IMR-90 (cell line): ENCODE measurements at regions not wholly inside any gene's neighbourhood (a gene's known extent, or its start where the extent isn't known, plus 50 kb on each side); places are given as distances from the start of the nearest gene placed in this dataset.

Experiments used
- ATAC-seq: fragments of 200-7000 bp; cut with Tn5 transposase; 2 replicates; pipeline ENCODE4 v1.9.1; 2020; ENCODE audit warnings: low read depth, mild to moderate bottlenecking, moderate library complexity
- BruUV-seq: library from RNA; stranded (reverse); fragments of 400-500 nt; replicated peaks from 2 replicates; lab custom pipeline; 2021; lab: Mats Ljungman, UMichigan
- CTCF ChIA-PET: fragments of 300-600 bp; formaldehyde crosslinking; extraction: SDS; loops from one replicate; lab custom pipeline; 2021; ENCODE audit warnings: antibody characterized with exemption; lab: Yijun Ruan, JAX
- POLR2A ChIA-PET: fragments of 300-600 bp; sonication (Branson Sonifier 250); formaldehyde crosslinking; loops from one replicate; lab custom pipeline; 2022; ENCODE audit warnings: antibody characterized with exemption; ENCODE audit not compliant: unreplicated experiment; lab: Charles Lee
- DNase-seq: peaks from one replicate; pipeline ENCODE4 v3.0.0; 2013
- H2AFZ ChIP-seq: replicated peaks from 2 replicates; pipeline ENCODE3; 2013; ENCODE audit warnings: low read length, mild to moderate bottlenecking; ENCODE audit not compliant: poor library complexity
- H2AK5ac ChIP-seq: 2 replicates; pipeline ENCODE4 v1.6.1; 2013; ENCODE audit warnings: low read depth, low read length, inconsistent platforms
- H2AK9ac ChIP-seq: replicated peaks from 2 replicates; pipeline ENCODE3; 2013; ENCODE audit warnings: mild to moderate bottlenecking, low read depth, low read length, moderate library complexity; ENCODE audit not compliant: poor library complexity
- H2BK120ac ChIP-seq: 2 replicates; pipeline ENCODE4 v1.6.1; 2013; ENCODE audit warnings: low read depth, low read length, inconsistent platforms
- H2BK15ac ChIP-seq: 3 replicates; pipeline ENCODE4 v1.6.1; 2013; ENCODE audit warnings: low read depth, low read length, inconsistent platforms
- H2BK20ac ChIP-seq: 2 replicates; pipeline ENCODE4 v1.6.1; 2013; ENCODE audit warnings: low read depth, mild to moderate bottlenecking, inconsistent platforms, low read length, moderate library complexity
- H2BK5ac ChIP-seq: 2 replicates; pipeline ENCODE4 v1.6.1; 2013; ENCODE audit warnings: mild to moderate bottlenecking, low read depth, low read length, inconsistent platforms; ENCODE audit not compliant: poor library complexity, severe bottlenecking
- H3K14ac ChIP-seq: replicated peaks from 2 replicates; pipeline ENCODE4 v1.6.1; 2013; ENCODE audit warnings: low read depth, low read length, inconsistent platforms
- H3K18ac ChIP-seq: 2 replicates; pipeline ENCODE4 v1.6.1; 2013; ENCODE audit warnings: low read depth, low read length, control low read depth
- H3K23ac ChIP-seq: 2 replicates; pipeline ENCODE4 v1.6.1; 2013; ENCODE audit warnings: low read depth, low read length, inconsistent platforms
- H3K27ac ChIP-seq: 2 replicates; pipeline ENCODE4 v1.5.1; 2013; ENCODE audit warnings: mild to moderate bottlenecking, control low read depth, low read length; ENCODE audit not compliant: insufficient read depth
- H3K27me3 ChIP-seq: 2 replicates; pipeline ENCODE4 v1.6.1; 2013; ENCODE audit warnings: low read length; ENCODE audit not compliant: control insufficient read depth, insufficient read depth
- H3K36me3 ChIP-seq: 2 replicates; pipeline ENCODE4 v1.6.1; 2013; ENCODE audit warnings: low read length, mixed read lengths; ENCODE audit not compliant: control insufficient read depth, insufficient read depth
- H3K4ac ChIP-seq: 2 replicates; pipeline ENCODE4 v1.6.1; 2013; ENCODE audit warnings: low read depth, low read length, inconsistent platforms
- H3K4me1 ChIP-seq: 2 replicates; pipeline ENCODE4 v1.6.1; 2013; ENCODE audit warnings: low read length, mixed read lengths; ENCODE audit not compliant: control insufficient read depth, insufficient read depth
- H3K4me2 ChIP-seq: 2 replicates; pipeline ENCODE4 v1.6.1; 2013; ENCODE audit warnings: low read depth, mild to moderate bottlenecking, control low read depth, low read length, moderate library complexity
- H3K4me3 ChIP-seq: 2 replicates; pipeline ENCODE4 v1.5.1; 2013; ENCODE audit warnings: low read depth, mild to moderate bottlenecking, control low read depth, low read length, moderate library complexity; ENCODE audit not compliant: insufficient read depth
- H3K56ac ChIP-seq: 2 replicates; pipeline ENCODE4 v1.6.1; 2013; ENCODE audit warnings: low read length, inconsistent platforms; ENCODE audit not compliant: insufficient read depth; ENCODE audit errors: extremely low read depth
- H3K79me1 ChIP-seq, 2 experiments: 2 replicates each; pipeline ENCODE4 v1.6.1; 2013; ENCODE audit warnings: low read length in 2 of 2, inconsistent platforms in 1 of 2, low read depth in 1 of 2
- H3K9ac ChIP-seq: 2 replicates; pipeline ENCODE4 v1.6.1; 2013; ENCODE audit warnings: low read depth, low read length, control low read depth
- H3K9me1 ChIP-seq: 2 replicates; pipeline ENCODE4 v1.6.1; 2013; ENCODE audit warnings: low read length, inconsistent platforms; ENCODE audit not compliant: insufficient read depth
- H3K9me3 ChIP-seq: 2 replicates; pipeline ENCODE4 v1.6.1; 2013; ENCODE audit warnings: low read length; ENCODE audit not compliant: control insufficient read depth, insufficient read depth
- H4K20me1 ChIP-seq: 2 replicates; pipeline ENCODE4 v1.6.1; 2013; ENCODE audit warnings: low read length, inconsistent platforms; ENCODE audit not compliant: insufficient read depth
- H4K5ac ChIP-seq: 2 replicates; pipeline ENCODE4 v1.6.1; 2013; ENCODE audit warnings: mild to moderate bottlenecking, low read depth, low read length, control low read depth
- H4K8ac ChIP-seq, 2 experiments: 2 replicates each; pipeline ENCODE4 v1.6.1; 2013; ENCODE audit warnings: low read depth in 2 of 2, low read length in 2 of 2, control low read depth in 1 of 2, inconsistent platforms in 1 of 2
- H4K91ac ChIP-seq: 2 replicates; pipeline ENCODE4 v1.6.1; 2013; ENCODE audit warnings: low read depth, low read length, inconsistent platforms; ENCODE audit not compliant: insufficient read depth
- CEBPB ChIP-seq: IDR thresholded peaks from 2 replicates; pipeline ENCODE4 v1.6.1; 2012; ENCODE audit warnings: low read depth, low read length, improper control_type of control experiment
- CTCF ChIP-seq: conservative IDR thresholded peaks from 2 replicates; pipeline ENCODE4 v1.5.1; 2012; ENCODE audit warnings: mild to moderate bottlenecking, low read depth, low read length, improper control_type of control experiment
- ELK1 ChIP-seq: fragments of 150-350 bp; IDR thresholded peaks from 2 replicates; pipeline ENCODE4 v1.6.1; 2016; ENCODE audit warnings: low read depth, mild to moderate bottlenecking, low read length, moderate library complexity, borderline replicate concordance
- MAFK ChIP-seq: IDR thresholded peaks from 2 replicates; pipeline ENCODE4 v1.6.1; 2012; ENCODE audit warnings: low read depth, low read length, improper control_type of control experiment
- MAZ ChIP-seq: IDR thresholded peaks from 2 replicates; pipeline ENCODE4 v1.6.1; 2012; ENCODE audit warnings: low read depth, mild to moderate bottlenecking, low read length, improper control_type of control experiment, moderate library complexity, borderline replicate concordance
- MXI1 ChIP-seq: IDR thresholded peaks from 2 replicates; pipeline ENCODE4 v1.6.1; 2012; ENCODE audit warnings: low read depth, mild to moderate bottlenecking, low read length, moderate library complexity, borderline replicate concordance
- POLR2A ChIP-seq: IDR thresholded peaks from 2 replicates; pipeline ENCODE4 v1.6.1; 2012; ENCODE audit warnings: mild to moderate bottlenecking, low read depth, low read length
- RAD21 ChIP-seq: IDR thresholded peaks from 2 replicates; pipeline ENCODE4 v1.6.1; 2012; ENCODE audit warnings: low read length, improper control_type of control experiment
- RFX5 ChIP-seq: IDR thresholded peaks from 2 replicates; pipeline ENCODE4 v1.8.0; 2012; ENCODE audit warnings: low read depth, mild to moderate bottlenecking, low read length, moderate library complexity
- SMC3 ChIP-seq: fragments of 150-350 bp; IDR thresholded peaks from 2 replicates; pipeline ENCODE4 v1.6.1; 2016; ENCODE audit warnings: low read depth, mild to moderate bottlenecking, antibody characterized with exemption, low read length, moderate library complexity
- WGBS, 2 experiments: methylation state at CpG; one replicate each; pipeline versions ENCODE4 v1.1.5 to v1.1.7; 2013; ENCODE audit warnings: missing lambda C conversion rate in 2 of 2; ENCODE audit not compliant: insufficient read length in 1 of 2; ENCODE audit errors: extremely low coverage in 2 of 2; 5-methylcytosine and 5-hydroxymethylcytosine counted together
- dilution Hi-C: fragments of 300-500 bp; cut with HindIII; formaldehyde crosslinking; loops from one replicate; pipeline ENCODE4 v1.14.3; 2018; ENCODE audit warnings: low sequenced_read_pairs; ENCODE audit not compliant: unreplicated experiment
- in situ Hi-C: fragments of 300-500 bp; cut with MboI; formaldehyde crosslinking; loops from 3 replicates; pipeline ENCODE4 v1.14.3; 2019; ENCODE audit warnings: low sequenced_read_pairs, inconsistent platforms, mixed read lengths
- intact Hi-C: fragments of 100-400 bp; cut with micrococcal nuclease; formaldehyde crosslinking; loops from 2 replicates; pipeline ENCODE4 v1.10.0; 2022

- Histone ChIP-seq H3K27ac (no peak overlapping the region), H4K8ac (no peak overlapping the region), H4K91ac (no peak overlapping the region), H3K9me1 (no peaks in the 10 kb centered on the region), H3K4ac (no peak overlapping the region), H3K14ac (no peak overlapping the region), H3K27me3 (no peaks in the 10 kb centered on the region), H3K9me3 (no peaks in the 10 kb centered on the region), H3K4me1 (no peaks in the 10 kb centered on the region), H3K9ac (no peak overlapping the region), H2BK5ac (no peak overlapping the region), H2AK5ac (no peak overlapping the region), H2AK9ac (no peak overlapping the region), H3K56ac (no peak overlapping the region), H3K79me1 (no peaks in the 10 kb centered on the region), H3K4me3 (no peak overlapping the region), H3K23ac (no peak overlapping the region), H3K4me2 (no peak overlapping the region), H3K18ac (no peak overlapping the region), H2BK20ac (no peak overlapping the region), H2AFZ (no peak overlapping the region), H3K36me3 (no peaks in the 10 kb centered on the region), H2BK15ac (no peak overlapping the region), H4K5ac (no peak overlapping the region), H2BK120ac (no peak overlapping the region), H4K20me1 (no peaks in the 10 kb centered on the region)
- no TSS peak for BruUV-seq
- CTCF ChIA-PET, result no interaction called here
- WGBS, 2 experiments, result 35% methylated on average over 5 of the region's 6 CpGs; no CpG with 5 or more reads in 1 of the 2 experiments
- dilution Hi-C loops (no loop called here), in situ Hi-C loops (no loop called here), intact Hi-C loops (no loop called here)
- ATAC-seq (no peak), DNase-seq (no peak)
- TF ChIP-seq POLR2A, result no peak
- no peak for TF ChIP-seq SMC3
- no peak for TF ChIP-seq ELK1
- no peak for TF ChIP-seq CEBPB
- no peak for TF ChIP-seq CTCF
- no peak for TF ChIP-seq RFX5
- no peak for TF ChIP-seq MXI1
- no peak for TF ChIP-seq RAD21
- no peak for TF ChIP-seq MAZ
- no peak for TF ChIP-seq MAFK
- POLR2A ChIA-PET, result no interaction called here
Observed at GRCh38 chr6:117810269-117810668, 96.8 kb upstream of the SLC35F1 start.
